Motor neuron (in vitro differentiated cells): ENCODE measurements at regions not wholly inside any gene's neighbourhood (a gene's known extent, or its start where the extent isn't known, plus 50 kb on each side); places are given as distances from the start of the nearest gene placed in this dataset.

ENCODE experiments used
- ATAC-seq, 8 experiments: fragments of 200-7000 bp; cut with Tn5 transposase; replicated peaks in 6 of 8; 2 replicates each; pipeline ENCODE4 v1.8.0; 2021; ENCODE audit warnings: mild to moderate bottlenecking in 8 of 8, moderate library complexity in 8 of 8
- H3K27ac ChIP-seq, 2 donors: fragments of 250-450 bp; sonication (Bioruptor Pico); 2 replicates each; pipeline ENCODE4 v1.9.0; 2021; ENCODE audit warnings: antibody characterized with exemption in 2 of 2, mild to moderate bottlenecking in 2 of 2, moderate library complexity in 1 of 2
- H3K4me1 ChIP-seq, 2 donors: fragments of 250-450 bp; sonication (Bioruptor Pico); replicated peaks in 1 of 2; 2 replicates each; pipeline ENCODE4 v1.6.1; 2021; ENCODE audit warnings: antibody characterized with exemption in 2 of 2, mild to moderate bottlenecking in 2 of 2, moderate library complexity in 1 of 2
- H3K4me3 ChIP-seq, 5 donors: fragments of 250-450 bp; sonication (Bioruptor Pico); 2 replicates each; pipeline ENCODE4 v1.9.0; 2021; ENCODE audit warnings: antibody characterized with exemption in 5 of 5, mild to moderate bottlenecking in 5 of 5, moderate library complexity in 4 of 5
- WGBS, 10 experiments: fragments of 450-650 bp; shearing (Covaris generic); methylation state at CpG; one replicate each; pipeline ENCODE4 v1.0.0; 2022; 5-methylcytosine and 5-hydroxymethylcytosine counted together
- in situ Hi-C, 9 experiments: fragments of 400-800 bp; cut with MboI; loops; one replicate each; pipeline ENCODE4 v1.15.0; 2021; ENCODE audit warnings: low sequenced_read_pairs in 9 of 9, low pct_unique_long_range_greater_than_20kb in 2 of 9; ENCODE audit not compliant: unreplicated experiment in 9 of 9

GRCh38 chr16:80309178-80309577, 231.6 kb upstream of the DYNLRB2 start:
- no peaks in the 10 kb centered on the region for H3K4me1 ChIP-seq
- no peak overlapping the region for H3K4me3 ChIP-seq
- peak in 2 of 8 experiments; percentile 44 to 91 for ATAC-seq
- in situ Hi-C loops, result no loop called here
- 7 to 100% (median 78%) methylated on average over 1 to 3 of the region's 3 CpGs; no CpG with 5 or more reads in 2 of the 10 experiments for WGBS, 10 experiments
- H3K27ac ChIP-seq, result no peak overlapping the region

DNA sequence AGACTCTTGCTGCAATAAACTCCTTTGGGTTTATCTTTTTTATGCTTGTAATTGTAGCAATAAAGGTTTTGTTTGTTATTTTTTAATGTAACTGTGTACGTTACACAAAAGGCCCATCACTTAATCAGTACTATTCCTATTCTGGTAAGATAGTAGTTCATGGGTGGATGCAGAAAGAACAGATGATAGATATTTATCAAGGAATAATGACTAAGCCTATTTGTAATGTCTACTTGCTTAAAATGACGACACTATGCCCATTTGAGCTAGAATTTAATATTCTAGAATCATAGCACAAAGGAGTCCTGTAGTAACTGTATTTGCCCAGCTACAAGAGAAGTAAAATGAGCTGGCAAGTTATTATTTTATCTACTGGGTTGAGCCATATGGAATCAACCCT, 235.4 kb upstream of the DYNLRB2 start:
- peak in 2 of 8 experiments; percentile 16 to 55 for ATAC-seq
- Histone ChIP-seq H3K4me1 (no peaks in the 10 kb centered on the region), H3K4me3 (no peak overlapping the region), H3K27ac (no peak overlapping the region)
- 40 to 100% (median 89%) methylated on average over 1 to 2 of the region's 2 CpGs for WGBS, 10 experiments
- in situ Hi-C loops, result no loop called here

DNA sequence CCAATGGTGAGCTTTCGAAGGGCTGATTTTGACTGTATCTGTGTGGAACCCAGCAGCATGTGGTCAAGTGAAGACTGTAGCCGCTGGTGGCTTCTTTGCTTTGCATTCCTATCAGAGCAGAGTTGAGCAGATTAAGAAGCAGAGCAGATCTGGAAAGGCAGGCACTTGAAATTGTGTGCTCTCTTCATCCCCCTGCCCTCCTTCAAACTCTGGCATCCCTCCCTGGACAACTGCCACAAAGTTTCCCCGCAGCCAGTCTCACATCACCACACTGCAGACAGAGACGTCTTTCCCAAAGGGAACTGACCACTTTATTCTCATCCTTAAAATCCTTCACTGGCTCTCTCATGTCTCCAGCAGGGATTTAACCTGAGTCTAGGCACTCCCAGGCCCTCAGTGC, 237.1 kb upstream of the DYNLRB2 start:
- ATAC-seq, result no peak
- WGBS, 10 experiments, result 60 to 100% (median 68%) methylated on average over 1 to 4 of the region's 4 CpGs; no CpG with 5 or more reads in 2 of the 10 experiments
- H3K4me3 ChIP-seq, result no peak overlapping the region
- no peak overlapping the region for H3K27ac ChIP-seq
- in situ Hi-C loops, result no loop called here
- H3K4me1 ChIP-seq, result no peaks in the 10 kb centered on the region

DNA sequence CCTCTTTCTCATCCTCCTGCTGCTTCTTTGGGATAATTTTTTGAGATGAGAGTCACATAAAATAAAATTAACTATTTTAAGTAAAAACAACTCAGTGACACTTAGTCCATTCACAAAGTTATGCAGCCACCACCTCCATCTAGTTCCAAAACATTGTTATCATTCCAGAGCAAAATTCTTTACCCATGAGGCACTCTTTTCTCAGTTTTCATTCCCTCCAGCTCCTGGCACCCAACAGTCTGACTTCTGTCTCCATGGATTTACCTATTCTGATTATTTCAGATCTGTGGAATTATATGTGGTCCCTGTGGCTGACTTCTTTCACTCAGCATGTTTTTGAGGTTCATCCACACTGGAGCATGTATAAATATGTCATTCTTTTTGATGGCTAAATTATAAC, 239.9 kb upstream of the DYNLRB2 start:
- ATAC-seq, result no peak

DNA sequence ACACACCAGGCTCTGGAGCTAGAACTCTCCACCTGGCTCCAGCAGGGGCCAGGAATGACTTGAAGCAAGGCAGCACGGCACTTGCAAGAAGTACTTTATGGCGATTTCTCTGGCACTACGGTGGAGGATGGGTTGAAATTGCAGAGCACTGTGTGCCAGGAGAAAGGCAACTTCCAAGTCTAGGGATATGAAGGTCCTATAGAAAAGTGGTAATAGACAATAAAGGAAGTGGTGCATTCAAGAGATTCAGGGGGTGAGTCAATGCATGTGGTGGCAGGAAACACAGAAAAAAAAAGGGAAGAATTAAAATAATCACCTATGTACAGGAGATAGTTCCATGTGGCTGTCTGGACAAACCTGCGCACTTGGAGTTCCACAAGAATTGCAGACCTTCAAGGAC, 240.3 kb upstream of the DYNLRB2 start:
- 70 to 100% (median 89%) methylated on average over 1 to 4 of the region's 4 CpGs; no CpG with 5 or more reads in 1 of the 10 experiments for WGBS, 10 experiments
- in situ Hi-C loops, result no loop called here
- no peak overlapping the region for H3K27ac ChIP-seq
- ATAC-seq, result no peak
- H3K4me3 ChIP-seq, result no peak overlapping the region
- H3K4me1 ChIP-seq, result no peaks in the 10 kb centered on the region

More for the DNA sequence above, 239.9 kb upstream of the DYNLRB2 start:
- in situ Hi-C loops, result no loop called here
- Histone ChIP-seq H3K4me1 (no peaks in the 10 kb centered on the region), H3K27ac (no peak overlapping the region), H3K4me3 (no peak overlapping the region)

GRCh38 chr16:80299416-80299815, 241.4 kb upstream of the DYNLRB2 start:
- Histone ChIP-seq H3K4me3 (no peak overlapping the region), H3K4me1 (no peaks in the 10 kb centered on the region), H3K27ac (no peak overlapping the region)
- peak in 3 of 8 experiments; percentile 89 to 94 (median 92) for ATAC-seq
- in situ Hi-C loops, result no loop called here
- 0 to 82% (median 47%) methylated on average over 2 to 4 of the region's 6 CpGs; no CpG with 5 or more reads in 3 of the 10 experiments for WGBS, 10 experiments

GRCh38 chr16:80298676-80299075, 242.1 kb upstream of the DYNLRB2 start:
- Histone ChIP-seq H3K27ac (no peak overlapping the region), H3K4me3 (no peak overlapping the region), H3K4me1 (no peaks in the 10 kb centered on the region)
- in situ Hi-C loops, result no loop called here
- ATAC-seq, result peak in 1 of 8 experiments; percentile 22

DNA sequence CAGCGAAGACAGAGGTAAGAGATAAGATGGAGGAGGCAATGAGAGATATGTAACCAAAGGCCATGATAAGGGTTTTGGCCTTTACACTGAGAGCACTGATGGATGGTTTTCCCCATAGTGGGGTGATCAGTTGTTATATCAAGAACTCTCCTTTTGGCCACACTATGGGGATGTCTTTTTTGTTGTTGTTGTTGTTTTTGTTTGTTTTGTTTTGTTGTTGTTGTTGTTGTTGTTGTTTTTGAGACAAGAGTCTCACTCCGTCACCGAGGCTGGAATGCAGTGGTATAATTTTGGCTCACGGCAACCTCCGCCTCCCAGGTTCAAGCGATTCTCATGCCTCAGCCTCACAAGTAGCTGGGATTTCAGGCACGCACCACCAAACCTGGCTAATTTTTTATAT, 244.8 kb upstream of the DYNLRB2 start:
- Histone ChIP-seq H3K4me3 (no peak overlapping the region), H3K4me1 (no peaks in the 10 kb centered on the region), H3K27ac (no peak overlapping the region)
- in situ Hi-C loops, result no loop called here
- no peak for ATAC-seq
- 83 to 100% (median 93%) methylated on average over 1 to 7 of the region's 7 CpGs for WGBS, 10 experiments

- no peak overlapping the region for H3K27ac ChIP-seq
- no peak for ATAC-seq
- H3K4me1 ChIP-seq, result no peaks in the 10 kb centered on the region
- H3K4me3 ChIP-seq, result no peak overlapping the region
- 70 to 100% (median 92%) methylated on average over 1 to 4 of the region's 4 CpGs; no CpG with 5 or more reads in 2 of the 10 experiments for WGBS, 10 experiments
- in situ Hi-C loops, result no loop called here
Measured at GRCh38 chr16:80294172-80294571, 246.6 kb upstream of the DYNLRB2 start.

DNA sequence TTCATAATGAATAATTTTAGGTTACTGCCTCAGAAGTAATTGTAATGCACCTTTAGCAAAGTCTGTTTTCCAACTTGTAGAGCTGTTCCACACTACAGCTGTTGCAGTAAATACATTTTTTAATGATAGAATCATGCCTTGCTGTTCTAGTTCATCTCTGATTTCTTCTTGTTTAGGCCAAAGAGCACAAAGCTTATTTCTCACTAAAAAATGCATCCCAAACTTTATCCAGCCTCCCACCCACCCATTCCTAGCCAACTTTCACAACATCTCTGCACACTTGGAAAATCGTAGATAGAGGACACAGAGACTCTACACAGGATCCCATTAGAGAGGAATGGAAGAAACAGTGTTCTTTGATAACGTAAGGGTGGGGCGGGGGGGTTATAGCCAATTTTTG, 252.2 kb upstream of the DYNLRB2 start:
- 29 to 100% (median 67%) methylated on average over 1 to 2 of the region's 3 CpGs; no CpG with 5 or more reads in 5 of the 10 experiments for WGBS, 10 experiments
- in situ Hi-C loops, result no loop called here
- no peak overlapping the region for H3K27ac ChIP-seq
- H3K4me3 ChIP-seq, result no peak overlapping the region
- no peaks in the 10 kb centered on the region for H3K4me1 ChIP-seq
- no peak for ATAC-seq

DNA sequence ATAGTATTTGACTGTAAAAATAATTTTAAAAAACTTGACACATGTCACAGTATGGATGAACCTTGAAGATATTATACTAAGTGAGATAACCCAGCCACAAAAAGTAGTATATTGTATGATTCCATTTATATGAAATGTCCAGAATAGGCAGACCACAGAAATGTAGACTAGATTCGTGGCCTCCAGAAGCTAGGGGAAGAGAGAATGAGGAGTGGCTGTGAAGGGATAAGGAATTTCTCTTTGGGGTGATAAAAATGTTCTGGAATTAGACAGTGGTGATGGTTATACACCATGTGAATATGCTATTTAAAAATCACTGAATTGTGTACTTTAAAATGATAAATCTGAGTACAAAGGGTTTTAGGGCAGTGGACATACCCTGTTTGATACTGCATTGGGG, 253.1 kb upstream of the DYNLRB2 start:
- Histone ChIP-seq H3K4me1 (no peaks in the 10 kb centered on the region), H3K27ac (no peak overlapping the region), H3K4me3 (no peak overlapping the region)
- WGBS, 10 experiments, result 40 to 83% (median 60%) methylated on average over 1 of the region's 1 CpG; no CpG with 5 or more reads in 5 of the 10 experiments
- in situ Hi-C loops, result no loop called here
- ATAC-seq, result no peak

- in situ Hi-C loops, result no loop called here
- Histone ChIP-seq H3K4me3 (no peak overlapping the region), H3K27ac (no peak overlapping the region), H3K4me1 (no peaks in the 10 kb centered on the region)
- peak in 3 of 8 experiments; percentile 26 to 74 (median 64) for ATAC-seq
- 0 to 69% methylated on average over 1 to 2 of the region's 2 CpGs; no CpG with 5 or more reads in 8 of the 10 experiments for WGBS, 10 experiments
Measured at GRCh38 chr16:80285104-80285503, 255.7 kb upstream of the DYNLRB2 start.

DNA sequence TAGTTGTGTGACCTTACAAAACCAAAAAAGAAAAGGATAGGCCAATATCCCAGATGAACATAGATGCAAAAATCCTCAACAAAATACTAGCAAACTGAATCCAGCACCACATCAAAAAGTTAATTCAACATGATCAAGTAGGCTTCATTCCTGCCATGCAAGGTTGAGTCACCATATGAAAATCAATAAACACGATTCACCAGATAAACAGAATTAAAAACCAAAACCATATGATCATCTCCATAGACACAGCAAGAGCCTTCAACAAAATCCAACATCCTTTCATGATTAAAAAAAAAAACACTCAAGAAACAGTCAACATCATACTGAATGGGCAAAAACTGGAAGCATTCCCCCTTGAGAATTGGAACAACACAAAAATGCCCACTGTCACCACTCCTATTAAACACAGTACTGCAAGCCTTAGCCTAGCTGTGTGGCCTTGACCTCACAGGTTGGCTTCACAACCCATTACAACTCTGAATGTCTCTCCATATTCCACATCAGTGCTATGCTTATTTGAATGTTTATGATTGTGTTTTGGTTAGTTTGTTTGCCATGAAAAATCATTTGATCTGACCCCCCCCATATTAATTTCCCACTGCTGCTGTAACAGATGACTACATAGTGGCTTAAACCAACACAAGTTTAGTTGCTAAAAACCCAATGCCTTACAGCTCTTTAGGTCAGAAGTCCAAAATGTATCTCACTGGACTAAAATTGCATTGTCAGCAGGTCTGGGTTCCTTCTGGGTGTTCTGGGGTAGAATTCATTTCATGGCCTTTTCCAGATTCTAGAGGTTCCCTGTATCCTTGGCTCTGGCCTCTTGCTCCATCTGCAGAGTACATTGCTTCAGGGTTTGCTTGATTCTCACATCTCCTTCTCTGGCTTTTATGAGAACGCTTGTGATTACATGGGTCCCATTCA, 257.1 kb upstream of the DYNLRB2 start:
- ATAC-seq, result no peak
- H3K4me3 ChIP-seq, result no peak overlapping the region
- H3K27ac ChIP-seq, result no peak overlapping the region
- 0 to 100% (median 59%) methylated on average over 1 to 2 of the region's 2 CpGs; no CpG with 5 or more reads in 1 of the 10 experiments for WGBS, 10 experiments
- no peaks in the 10 kb centered on the region for H3K4me1 ChIP-seq
- in situ Hi-C loops, result no loop called here

- no peak overlapping the region for H3K27ac ChIP-seq
- no peak for ATAC-seq
- in situ Hi-C loops, result no loop called here
- no peaks in the 10 kb centered on the region for H3K4me1 ChIP-seq
- no peak overlapping the region for H3K4me3 ChIP-seq
- WGBS, 10 experiments, result 60 to 100% (median 84%) methylated on average over 1 to 7 of the region's 7 CpGs
Measured at GRCh38 chr16:80280557-80280956, 260.2 kb upstream of the DYNLRB2 start.
